Keratinocyte (primary cell): ENCODE measurements at regions not wholly inside any gene's neighbourhood (a gene's known extent, or its start where the extent isn't known, plus 50 kb on each side); places are given as distances from the start of the nearest gene placed in this dataset.
"Not testable (repeated sequence)": the region's sequence is repeated elsewhere in the genome, so short reads cannot be mapped to it uniquely, and the experiment has no call there.

Source experiments
- DNase-seq: peaks from one replicate; pipeline ENCODE4 v3.0.0-alpha.2; 2011; ENCODE audit warnings: low read depth, missing footprints, low spot score
- FAIRE-seq: peaks from 2 replicates; lab custom pipeline; 2011; peaks lifted over from hg19 to GRCh38; lab: Jason Lieb, UNC
- H2AFZ ChIP-seq: 2 replicates; pipeline ENCODE4 v1.6.0; 2012; ENCODE audit warnings: low read length, control low read depth, inconsistent platforms; ENCODE audit not compliant: control insufficient read depth
- H3K27ac ChIP-seq: 2 replicates; pipeline ENCODE4 v1.5.1; 2011; ENCODE audit warnings: low read length; ENCODE audit not compliant: control insufficient read depth, insufficient read depth
- H3K27me3 ChIP-seq: 3 replicates; pipeline ENCODE4 v1.6.0; 2011; ENCODE audit warnings: low read length; ENCODE audit not compliant: control insufficient read depth, insufficient read depth; ENCODE audit errors: extremely low read depth
- H3K36me3 ChIP-seq, 2 experiments: 2 replicates in 1 of 2; 3 replicates in 1 of 2; pipeline ENCODE4 v1.5.1; 2011; ENCODE audit warnings: low read length in 2 of 2, mild to moderate bottlenecking in 1 of 2; ENCODE audit not compliant: control insufficient read depth in 2 of 2, insufficient read depth in 2 of 2; ENCODE audit errors: extremely low read depth in 1 of 2
- H3K4me1 ChIP-seq: 3 replicates; pipeline ENCODE4 v1.5.1; 2011; ENCODE audit warnings: low read length; ENCODE audit not compliant: control insufficient read depth, insufficient read depth; ENCODE audit errors: extremely low read depth
- H3K4me2 ChIP-seq: 3 replicates; pipeline ENCODE4 v1.6.0; 2011; ENCODE audit warnings: low read depth, low read length; ENCODE audit not compliant: control insufficient read depth, insufficient read depth; ENCODE audit errors: extremely low read depth
- H3K4me3 ChIP-seq, 3 experiments: fragments of 200-600 bp in 1 of 3; sonication (generic) in 1 of 3; 2 replicates in 2 of 3; 3 replicates in 1 of 3; pipeline ENCODE4 v1.5.1; 2011 to 2016; ENCODE audit warnings: low read length in 3 of 3, mild to moderate bottlenecking in 3 of 3, control low read depth in 2 of 3, inconsistent platforms in 1 of 3, low read depth in 1 of 3, mixed read lengths in 1 of 3, mixed run types in 1 of 3, moderate library complexity in 1 of 3; ENCODE audit not compliant: control insufficient read depth in 2 of 3, insufficient read depth in 2 of 3; ENCODE audit errors: extremely low read depth in 1 of 3
- H3K79me2 ChIP-seq: 2 replicates; pipeline ENCODE4 v1.6.0; 2012; ENCODE audit warnings: low read length; ENCODE audit not compliant: control insufficient read depth, insufficient read depth
- H3K9ac ChIP-seq: 3 replicates; pipeline ENCODE4 v1.6.0; 2011; ENCODE audit warnings: low read length; ENCODE audit not compliant: control insufficient read depth, insufficient read depth; ENCODE audit errors: extremely low read depth
- H3K9me1 ChIP-seq: 3 replicates; pipeline ENCODE4 v1.6.0; 2011; ENCODE audit warnings: low read length; ENCODE audit not compliant: control insufficient read depth, insufficient read depth; ENCODE audit errors: extremely low read depth
- H3K9me3 ChIP-seq: 2 replicates; pipeline ENCODE4 v1.5.1; 2012; ENCODE audit warnings: low read depth, low read length; ENCODE audit not compliant: control insufficient read depth
- H4K20me1 ChIP-seq: 3 replicates; pipeline ENCODE4 v1.6.0; 2011; ENCODE audit warnings: low read length; ENCODE audit not compliant: control insufficient read depth, insufficient read depth; ENCODE audit errors: extremely low read depth
- CTCF ChIP-seq, 3 experiments: IDR thresholded peaks in 1 of 3; conservative IDR thresholded peaks in 1 of 3; optimal IDR thresholded peaks in 1 of 3; 2 replicates in 2 of 3; 3 replicates in 1 of 3; pipeline versions ENCODE3 to v1.5.1; 2011; ENCODE audit warnings: low read length in 3 of 3, mild to moderate bottlenecking in 3 of 3, moderate library complexity in 2 of 3, control low read depth in 1 of 3, inconsistent platforms in 1 of 3; ENCODE audit not compliant: insufficient read depth in 2 of 3; ENCODE audit errors: extremely low read depth in 1 of 3
- EZH2 ChIP-seq: IDR thresholded peaks from one replicate; pipeline ENCODE4 v1.6.1; 2012; ENCODE audit warnings: inconsistent platforms, mild to moderate bottlenecking, low read length, moderate library complexity
- dilution Hi-C: fragments of 300-500 bp; cut with MboI; formaldehyde crosslinking; loops from one replicate; pipeline ENCODE4 v1.7.0; 2020; ENCODE audit warnings: low sequenced_read_pairs; ENCODE audit not compliant: extremely low pct_ligation_motif_present

GRCh38 chr15:84400017-84400740, 164.6 kb downstream of the GOLGA6L4 start:
- H3K27me3 ChIP-seq = no peaks in the 10 kb centered on the region
- H3K36me3 ChIP-seq = no peaks in the 10 kb centered on the region
- H3K9ac ChIP-seq = no peak overlapping the region
- no peak overlapping the region for H2AFZ ChIP-seq
- DNase-seq (no peak), FAIRE-seq (no peak)
- no peak overlapping the region for H3K27ac ChIP-seq
- H4K20me1 ChIP-seq = no peaks in the 10 kb centered on the region
- H3K4me3 ChIP-seq = no peak overlapping the region
- H3K9me3 ChIP-seq = peaks cover 2% of the 10 kb centered on the region
- H3K9me1 ChIP-seq = no peaks in the 10 kb centered on the region
- no peaks in the 10 kb centered on the region for H3K79me2 ChIP-seq
- no peaks in the 10 kb centered on the region for H3K4me1 ChIP-seq
- no peak overlapping the region for H3K4me2 ChIP-seq
- dilution Hi-C loops = no loop called here
- TF ChIP-seq CTCF (optimal IDR thresholded peaks at IDR 0.05 in 1 of 3, IDR thresholded peaks at IDR 0.05 in 1 of 3, conservative IDR thresholded peaks at IDR 0.05 in 1 of 3; ENCODE audit: extremely low read depth in 1 of 3, insufficient read depth in 2 of 3, low read length in 3 of 3) (no peak), EZH2 (no peak)

- FAIRE-seq (no peak), DNase-seq (no peak)
- Histone ChIP-seq H2AFZ (no peak overlapping the region), H3K4me2 (no peak overlapping the region), H3K4me3 (no peak overlapping the region), H3K9ac (no peak overlapping the region), H3K9me1 (no peaks in the 10 kb centered on the region), H4K20me1 (no peaks in the 10 kb centered on the region), H3K27me3 (no peaks in the 10 kb centered on the region), H3K27ac (no peak overlapping the region), H3K4me1 (no peaks in the 10 kb centered on the region), H3K36me3 (no peaks in the 10 kb centered on the region), H3K79me2 (no peaks in the 10 kb centered on the region), H3K9me3 (peaks cover 2% of the 10 kb centered on the region)
- TF ChIP-seq CTCF (optimal IDR thresholded peaks at IDR 0.05 in 1 of 3, IDR thresholded peaks at IDR 0.05 in 1 of 3, conservative IDR thresholded peaks at IDR 0.05 in 1 of 3; ENCODE audit: extremely low read depth in 1 of 3, insufficient read depth in 2 of 3, low read length in 3 of 3) (no peak), EZH2 (no peak)
- dilution Hi-C loops = no loop called here
These were observed 165.2 kb downstream of the GOLGA6L4 start for GRCh38 chr15:84400820-84401219.

DNA sequence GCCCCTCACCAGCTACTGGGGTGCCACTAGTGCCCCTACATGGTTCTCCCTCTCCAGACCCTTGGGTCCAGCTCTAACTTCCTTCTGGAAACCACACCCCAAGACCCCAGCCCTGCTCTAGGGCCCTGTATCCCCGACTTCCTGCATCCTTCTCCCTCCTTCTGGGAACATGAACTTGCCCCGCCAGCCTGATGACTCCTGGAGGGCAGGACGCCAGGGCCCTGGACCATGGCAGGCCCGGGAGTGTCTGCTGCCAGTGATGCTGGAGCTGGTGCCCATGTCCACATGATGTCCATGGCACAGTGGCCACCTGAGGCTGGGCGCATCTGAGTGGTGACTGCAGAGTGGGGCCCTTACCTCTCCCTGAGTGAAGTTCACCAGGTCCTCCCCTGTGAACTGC, 165.9 kb downstream of the GOLGA6L4 start:
- H3K9ac ChIP-seq, dilution Hi-C loops, H3K9me3 ChIP-seq, H3K9me1 ChIP-seq, H3K4me3 ChIP-seq, H3K27me3 ChIP-seq, H2AFZ ChIP-seq, H3K36me3 ChIP-seq, H4K20me1 ChIP-seq, DNase-seq, H3K4me1 ChIP-seq, FAIRE-seq, H3K27ac ChIP-seq, H3K79me2 ChIP-seq, H3K4me2 ChIP-seq: not testable (repeated sequence)
